HUES6 (cell line): ENCODE measurements at regions not wholly inside any gene's neighbourhood (a gene's known extent, or its start where the extent isn't known, plus 50 kb on each side); places are given as distances from the start of the nearest gene placed in this dataset.

Source experiments
- H3K27ac ChIP-seq: 2 replicates; pipeline ENCODE4 v1.7.0; 2013; ENCODE audit warnings: low read depth, mild to moderate bottlenecking, low read length, inconsistent platforms
- H3K27me3 ChIP-seq: 2 replicates; pipeline ENCODE4 v1.6.1; 2013; ENCODE audit warnings: low read length; ENCODE audit not compliant: control insufficient read depth, insufficient read depth
- H3K36me3 ChIP-seq: 2 replicates; pipeline ENCODE4 v1.6.1; 2013; ENCODE audit warnings: low read length; ENCODE audit not compliant: control insufficient read depth, insufficient read depth
- H3K4me1 ChIP-seq: 2 replicates; pipeline ENCODE4 v1.6.1; 2013; ENCODE audit warnings: low read length; ENCODE audit not compliant: control insufficient read depth, insufficient read depth
- H3K4me3 ChIP-seq: 2 replicates; pipeline ENCODE4 v1.5.1; 2013; ENCODE audit warnings: low read depth, low read length
- H3K9ac ChIP-seq: one replicate; pipeline ENCODE4 v1.6.1; 2013; ENCODE audit warnings: mild to moderate bottlenecking, low read length
- H3K9me3 ChIP-seq: 2 replicates; pipeline ENCODE4 v1.6.1; 2013; ENCODE audit warnings: low read depth, low read length; ENCODE audit not compliant: control insufficient read depth, insufficient read depth

DNA sequence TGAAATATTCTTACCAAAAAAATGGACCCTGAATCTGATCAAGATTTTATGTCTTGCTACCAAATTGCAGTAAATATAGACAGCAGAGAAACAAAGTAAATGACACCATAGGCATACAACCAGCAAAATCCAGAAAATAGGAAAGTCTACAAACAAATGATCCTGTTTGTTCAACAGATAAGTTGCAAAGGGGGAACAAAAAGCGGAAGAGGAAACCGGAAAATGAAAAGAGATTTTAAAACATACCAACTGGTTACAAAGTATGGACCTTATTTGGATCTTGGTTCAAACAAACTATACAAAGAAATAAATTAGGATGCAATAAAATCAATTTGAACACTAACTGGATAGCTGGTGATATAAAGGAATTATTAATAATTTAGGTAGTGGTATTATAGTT, 92.0 kb downstream of the TMPRSS5 start:
- Histone ChIP-seq H3K4me3 (no peak overlapping the region), H3K27me3 (no peaks in the 10 kb centered on the region), H3K9ac (no peak overlapping the region), H3K4me1 (no peaks in the 10 kb centered on the region), H3K27ac (no peak overlapping the region), H3K9me3 (no peaks in the 10 kb centered on the region), H3K36me3 (no peaks in the 10 kb centered on the region)

DNA sequence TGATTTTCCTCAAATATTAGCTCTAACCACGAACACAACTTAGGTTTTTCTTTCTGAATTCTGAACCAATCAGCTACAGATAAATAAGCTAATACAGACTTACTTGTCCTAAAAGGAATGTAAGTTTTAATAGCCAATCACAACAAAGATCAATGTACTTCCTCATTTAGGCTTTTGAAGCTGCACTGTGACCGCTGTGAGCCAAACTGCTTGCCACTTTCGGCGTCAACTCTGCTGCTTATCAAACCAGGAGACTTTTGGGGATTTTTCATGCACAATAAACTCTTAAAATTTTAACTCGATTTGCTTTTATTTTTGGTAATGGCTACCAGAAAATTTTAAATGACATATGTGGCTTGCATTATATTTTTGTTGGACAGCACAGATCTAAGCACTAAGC, 92.5 kb downstream of the TMPRSS5 start:
- H3K27ac ChIP-seq, result no peak overlapping the region
- H3K4me1 ChIP-seq, result no peaks in the 10 kb centered on the region
- no peak overlapping the region for H3K4me3 ChIP-seq
- H3K9ac ChIP-seq, result no peak overlapping the region
- H3K36me3 ChIP-seq, result no peaks in the 10 kb centered on the region
- no peaks in the 10 kb centered on the region for H3K9me3 ChIP-seq
- H3K27me3 ChIP-seq, result no peaks in the 10 kb centered on the region

GRCh38 chr11:113604186-113604585, 101.9 kb downstream of the TMPRSS5 start:
- no peaks in the 10 kb centered on the region for H3K36me3 ChIP-seq
- H3K9me3 ChIP-seq, result 0 out of 2 replicates have a peak, but pooled peaks cover 5% of the 10 kb centered on the region
- no peaks in the 10 kb centered on the region for H3K4me1 ChIP-seq
- H3K4me3 ChIP-seq, result no peak overlapping the region
- H3K27me3 ChIP-seq, result no peaks in the 10 kb centered on the region
- H3K9ac ChIP-seq, result no peak overlapping the region
- H3K27ac ChIP-seq, result no peak overlapping the region

- no peak overlapping the region for H3K9ac ChIP-seq
- no peaks in the 10 kb centered on the region for H3K36me3 ChIP-seq
- H3K4me1 ChIP-seq, result no peaks in the 10 kb centered on the region
- H3K4me3 ChIP-seq, result no peak overlapping the region
- H3K9me3 ChIP-seq, result 0 out of 2 replicates have a peak, but pooled peaks cover 5% of the 10 kb centered on the region
- H3K27me3 ChIP-seq, result no peaks in the 10 kb centered on the region
- no peak overlapping the region for H3K27ac ChIP-seq
These were observed 102.6 kb downstream of the TMPRSS5 start for GRCh38 chr11:113603277-113604059.

- no peaks in the 10 kb centered on the region for H3K36me3 ChIP-seq
- H3K9me3 ChIP-seq, result 0 out of 2 replicates have a peak, but pooled peaks cover 5% of the 10 kb centered on the region
- no peak overlapping the region for H3K4me3 ChIP-seq
- H3K9ac ChIP-seq, result no peak overlapping the region
- H3K4me1 ChIP-seq, result no peaks in the 10 kb centered on the region
- H3K27me3 ChIP-seq, result no peaks in the 10 kb centered on the region
- H3K27ac ChIP-seq, result no peak overlapping the region
These were observed 103.6 kb downstream of the TMPRSS5 start for GRCh38 chr11:113602483-113602882.

DNA sequence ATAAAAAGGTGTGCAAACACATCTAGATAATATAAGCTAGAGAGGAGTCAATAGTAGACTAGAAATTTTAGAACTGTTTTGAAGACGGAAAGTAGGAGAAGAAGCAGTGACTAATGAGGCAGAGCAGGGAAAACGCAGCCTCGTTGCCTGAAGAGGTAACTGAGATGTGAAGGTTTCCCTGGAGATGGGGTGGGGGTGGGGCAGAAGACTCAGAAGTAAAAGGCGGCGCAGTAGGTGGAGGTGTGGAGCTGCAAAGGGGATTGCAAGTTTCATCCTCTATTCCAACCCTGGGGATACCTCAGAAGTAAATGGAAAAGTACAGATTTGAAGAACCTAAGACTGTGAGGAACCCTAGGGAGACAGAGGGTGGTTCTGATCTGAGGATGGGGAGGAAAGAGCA, 109.5 kb downstream of the TMPRSS5 start:
- Histone ChIP-seq H3K9ac (no peak overlapping the region), H3K27me3 (no peaks in the 10 kb centered on the region), H3K27ac (no peak overlapping the region), H3K9me3 (peaks cover 9% of the 10 kb centered on the region), H3K4me1 (no peaks in the 10 kb centered on the region), H3K4me3 (no peak overlapping the region), H3K36me3 (no peaks in the 10 kb centered on the region)

DNA sequence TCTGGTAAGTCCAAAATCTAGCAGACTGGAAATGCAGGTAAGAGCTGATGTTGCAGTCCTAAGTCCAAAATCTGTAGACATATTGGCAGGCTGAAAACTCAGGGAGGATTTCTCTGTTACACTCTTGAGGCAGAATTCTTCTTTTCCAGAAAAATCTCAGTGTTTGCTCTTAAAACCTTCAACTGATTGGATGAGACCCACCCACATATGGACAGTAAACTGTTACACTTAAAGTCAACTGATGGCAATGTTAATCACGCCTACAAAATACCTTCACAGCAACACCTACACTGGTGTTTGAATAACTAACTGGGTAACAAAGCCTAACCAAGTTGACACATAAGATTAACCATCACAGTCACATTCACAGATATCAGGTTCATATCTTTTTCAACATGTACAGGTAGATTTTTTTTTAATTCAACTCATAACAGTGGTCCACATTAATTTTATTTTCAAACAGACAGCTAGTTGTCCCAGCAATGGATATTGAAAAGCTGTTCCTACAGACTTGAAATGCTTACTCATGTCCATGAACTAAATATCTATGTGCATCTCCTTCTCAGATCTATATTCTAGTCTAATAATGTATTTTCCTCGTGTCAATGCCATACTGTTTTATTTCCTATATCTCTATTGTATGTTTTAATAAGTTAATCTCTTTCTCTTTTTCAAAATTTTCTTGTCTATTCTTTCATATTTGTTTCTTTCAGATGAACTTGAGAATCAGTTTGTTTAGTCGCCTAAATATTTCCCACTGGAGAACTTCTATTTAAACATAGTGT, 110.1 kb downstream of the TMPRSS5 start:
- no peak overlapping the region for H3K9ac ChIP-seq
- H3K36me3 ChIP-seq, result no peaks in the 10 kb centered on the region
- H3K27ac ChIP-seq, result no peak overlapping the region
- no peak overlapping the region for H3K4me3 ChIP-seq
- H3K4me1 ChIP-seq, result no peaks in the 10 kb centered on the region
- no peaks in the 10 kb centered on the region for H3K27me3 ChIP-seq
- peaks cover 9% of the 10 kb centered on the region for H3K9me3 ChIP-seq

DNA sequence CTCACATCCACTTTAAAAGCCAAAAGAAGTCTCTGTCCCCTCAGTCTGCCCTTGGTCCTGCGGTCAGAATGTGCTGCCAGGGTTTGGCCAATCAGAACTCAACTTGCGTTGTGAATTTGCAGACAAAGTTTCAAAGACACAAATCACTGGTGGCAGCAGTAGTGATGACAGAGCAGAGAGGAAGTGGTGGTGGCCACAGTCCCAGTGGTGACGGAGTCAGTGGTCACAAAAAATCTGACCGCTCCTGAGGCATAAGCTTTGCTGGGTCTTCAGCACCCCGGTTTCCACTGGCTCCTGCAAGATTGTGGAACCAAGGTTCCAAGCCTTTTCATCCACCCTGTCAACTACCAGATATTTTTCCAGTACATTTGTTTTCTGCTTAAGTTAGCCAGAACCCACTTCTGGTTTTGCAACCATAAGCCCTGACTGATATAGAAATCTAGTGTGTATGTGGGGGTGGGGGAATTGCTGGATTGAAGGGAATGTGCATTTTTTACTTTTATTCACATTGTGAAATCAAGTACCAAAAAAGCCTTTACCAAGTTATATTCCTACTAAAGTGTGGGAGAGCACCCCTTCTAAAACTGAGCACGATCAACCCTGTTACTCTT, 112.3 kb downstream of the TMPRSS5 start:
- no peaks in the 10 kb centered on the region for H3K36me3 ChIP-seq
- H3K27me3 ChIP-seq, result no peaks in the 10 kb centered on the region
- H3K4me1 ChIP-seq, result no peaks in the 10 kb centered on the region
- H3K9ac ChIP-seq, result no peak overlapping the region
- H3K4me3 ChIP-seq, result no peak overlapping the region
- H3K27ac ChIP-seq, result no peak overlapping the region
- H3K9me3 ChIP-seq, result peaks cover 9% of the 10 kb centered on the region

- no peaks in the 10 kb centered on the region for H3K27me3 ChIP-seq
- no peak overlapping the region for H3K4me3 ChIP-seq
- no peaks in the 10 kb centered on the region for H3K4me1 ChIP-seq
- no peaks in the 10 kb centered on the region for H3K36me3 ChIP-seq
- H3K9ac ChIP-seq, result no peak overlapping the region
- no peak overlapping the region for H3K27ac ChIP-seq
- H3K9me3 ChIP-seq, result peaks cover 6% of the 10 kb centered on the region
These were observed 115.0 kb downstream of the TMPRSS5 start for GRCh38 chr11:113591117-113591516.

DNA sequence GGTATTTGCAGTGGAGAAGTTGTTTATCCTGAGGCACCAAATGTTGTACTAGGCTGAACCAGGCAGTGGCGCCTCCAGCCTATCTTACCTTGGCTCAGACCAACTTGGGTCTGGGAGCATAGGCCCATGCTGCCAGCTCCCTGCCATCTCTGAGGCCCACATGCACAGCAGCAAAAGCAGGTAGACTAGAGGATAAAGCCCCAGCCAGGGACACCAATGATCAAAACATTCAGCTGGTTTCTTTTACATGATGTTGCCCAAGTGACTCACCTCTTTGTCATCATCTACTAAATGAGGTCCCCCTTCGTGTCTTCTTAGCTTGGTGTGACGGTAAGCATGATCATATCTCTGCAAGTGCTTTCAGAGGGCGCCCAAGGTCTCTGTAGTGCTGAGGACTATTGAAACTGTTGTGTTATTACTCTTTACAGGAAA, 112.1 kb upstream of the DRD2 start:
- Histone ChIP-seq H3K9ac (no peak overlapping the region), H3K27ac (no peak overlapping the region), H3K36me3 (no peaks in the 10 kb centered on the region), H3K4me1 (no peaks in the 10 kb centered on the region), H3K9me3 (no peaks in the 10 kb centered on the region), H3K4me3 (no peak overlapping the region), H3K27me3 (no peaks in the 10 kb centered on the region)

GRCh38 chr11:113584371-113584770, 109.2 kb upstream of the DRD2 start:
- H3K9ac ChIP-seq, result no peak overlapping the region
- peaks cover 4% of the 10 kb centered on the region for H3K4me1 ChIP-seq
- H3K27me3 ChIP-seq, result peaks cover 8% of the 10 kb centered on the region; the same call in 1 of the 2 replicates
- no peaks in the 10 kb centered on the region for H3K9me3 ChIP-seq
- H3K4me3 ChIP-seq, result no peak overlapping the region
- H3K27ac ChIP-seq, result no peak overlapping the region
- no peaks in the 10 kb centered on the region for H3K36me3 ChIP-seq
